SK-N-SH treated with all-trans-retinoic acid at 6 μM for 48 hours (cell line): ENCODE measurements at regions not wholly inside any gene's neighbourhood (a gene's known extent, or its start where the extent isn't known, plus 50 kb on each side); places are given as distances from the start of the nearest gene placed in this dataset.

Experiments used
- ATAC-seq: fragments of 200-7000 bp; cut with Tn5 transposase; 3 replicates; pipeline ENCODE4 v1.9.1; 2020; ENCODE audit warnings: mild to moderate bottlenecking, moderate library complexity
- ARNTL ChIP-seq: fragments of 450-650 bp; formaldehyde crosslinking; IDR thresholded peaks from 2 replicates; pipeline ENCODE4 v1.5.0; 2020; ENCODE audit warnings: low read depth, mild to moderate bottlenecking, moderate library complexity, borderline replicate concordance
- BACH2 ChIP-seq: fragments of 250-450 bp; sonication (Bioruptor Pico); IDR thresholded peaks from 2 replicates; pipeline ENCODE4 v1.9.0; 2021; ENCODE audit warnings: mild to moderate bottlenecking, borderline replicate concordance
- CREB5 ChIP-seq: fragments of 250-450 bp; sonication (Bioruptor Pico); IDR thresholded peaks from 2 replicates; pipeline ENCODE4 v1.5.1; 2020; ENCODE audit warnings: low read depth, mild to moderate bottlenecking, moderate library complexity
- CSDC2 ChIP-seq: fragments of 250-450 bp; sonication (Bioruptor Pico); IDR thresholded peaks from 2 replicates; pipeline ENCODE4 v1.5.0; 2020; ENCODE audit warnings: mild to moderate bottlenecking, moderate library complexity
- CSRNP3 ChIP-seq: fragments of 250-450 bp; sonication (Bioruptor Pico); IDR thresholded peaks from 2 replicates; pipeline ENCODE4 v1.5.1; 2021; ENCODE audit warnings: mild to moderate bottlenecking, moderate library complexity
- ESRRG ChIP-seq: fragments of 250-450 bp; sonication (Bioruptor Pico); IDR thresholded peaks from 2 replicates; pipeline ENCODE4 v1.6.1; 2021; ENCODE audit warnings: mild to moderate bottlenecking
- GLIS3 ChIP-seq: fragments of 250-450 bp; sonication (Bioruptor Pico); IDR thresholded peaks from 2 replicates; pipeline ENCODE4 v1.5.0; 2020; ENCODE audit warnings: mild to moderate bottlenecking, moderate library complexity
- ISL1 ChIP-seq: fragments of 250-450 bp; sonication (Bioruptor Pico); IDR thresholded peaks from 2 replicates; pipeline ENCODE4 v2.1.2; 2022; ENCODE audit warnings: mild to moderate bottlenecking, moderate library complexity
- OSR1 ChIP-seq: fragments of 250-450 bp; sonication (Bioruptor Pico); IDR thresholded peaks from 2 replicates; pipeline ENCODE4 v1.8.0; 2022; ENCODE audit warnings: moderate library complexity, mild to moderate bottlenecking, inconsistent platforms
- PATZ1 ChIP-seq: fragments of 250-450 bp; sonication (Bioruptor Pico); IDR thresholded peaks from 2 replicates; pipeline ENCODE4 v1.8.0; 2020; ENCODE audit warnings: mild to moderate bottlenecking, moderate library complexity, borderline replicate concordance
- POU6F1 ChIP-seq: fragments of 250-450 bp; sonication (Bioruptor Pico); IDR thresholded peaks from 2 replicates; pipeline ENCODE4 v1.8.0; 2021; ENCODE audit warnings: low read depth, mild to moderate bottlenecking, moderate library complexity, borderline replicate concordance
- PPARA ChIP-seq: fragments of 250-450 bp; sonication (Bioruptor Pico); IDR thresholded peaks from 2 replicates; pipeline ENCODE4 v1.5.0; 2020; ENCODE audit warnings: mild to moderate bottlenecking, borderline replicate concordance
- RARB ChIP-seq: fragments of 250-450 bp; sonication (Bioruptor Pico); IDR thresholded peaks from 2 replicates; pipeline ENCODE4 v1.8.0; 2021; ENCODE audit warnings: mild to moderate bottlenecking, moderate library complexity
- TCF4 ChIP-seq: fragments of 250-450 bp; sonication (Bioruptor Pico); IDR thresholded peaks from 2 replicates; pipeline ENCODE4 v1.8.0; 2021; ENCODE audit warnings: mild to moderate bottlenecking, moderate library complexity, borderline replicate concordance
- TOX ChIP-seq: fragments of 250-450 bp; sonication (Bioruptor Pico); IDR thresholded peaks from 2 replicates; pipeline ENCODE4 v1.8.0; 2021; ENCODE audit warnings: mild to moderate bottlenecking, moderate library complexity, borderline replicate concordance
- ZC3H10 ChIP-seq: fragments of 250-450 bp; sonication (Bioruptor Pico); IDR thresholded peaks from 2 replicates; pipeline ENCODE4 v1.5.1; 2021; ENCODE audit warnings: mild to moderate bottlenecking, moderate library complexity
- ZFP3 ChIP-seq: fragments of 250-450 bp; sonication (Bioruptor Pico); IDR thresholded peaks from 2 replicates; pipeline ENCODE4 v1.5.0; 2020; ENCODE audit warnings: mild to moderate bottlenecking, moderate library complexity
- ZFP30 ChIP-seq: fragments of 450-650 bp; formaldehyde crosslinking; IDR thresholded peaks from 2 replicates; pipeline ENCODE4 v1.5.0; 2022; ENCODE audit warnings: mild to moderate bottlenecking, moderate library complexity
- ZNF565 ChIP-seq: fragments of 450-650 bp; formaldehyde crosslinking; conservative IDR thresholded peaks from 2 replicates; pipeline ENCODE4 v1.5.0; 2020; ENCODE audit warnings: low read depth, mild to moderate bottlenecking, moderate library complexity
- ZNF70 ChIP-seq: fragments of 450-650 bp; formaldehyde crosslinking; IDR thresholded peaks from 2 replicates; pipeline ENCODE4 v1.5.0; 2020; ENCODE audit warnings: mild to moderate bottlenecking, moderate library complexity

GRCh38 chr21:16633831-16634459, 878.9 kb upstream of the CXADR start:
- ATAC-seq: no peak
- TF ChIP-seq TOX (CRISPR knock-in tag) (no peak), ISL1 (CRISPR knock-in tag) (no peak), GLIS3 (no peak), OSR1 (CRISPR knock-in tag) (no peak), ZNF565 (CRISPR knock-in tag) (no peak), CSDC2 (CRISPR knock-in tag) (no peak), ZFP30 (CRISPR knock-in tag) (no peak), TCF4 (no peak), CSRNP3 (no peak), PATZ1 (CRISPR knock-in tag) (no peak), ZC3H10 (CRISPR knock-in tag) (no peak), ZNF70 (no peak), ARNTL (CRISPR knock-in tag) (no peak)

GRCh38 chr21:16634515-16634914, 878.3 kb upstream of the CXADR start:
- TF ChIP-seq TCF4 (no peak), POU6F1 (CRISPR knock-in tag) (no peak), CSDC2 (CRISPR knock-in tag) (no peak), RARB (no peak), ZNF565 (CRISPR knock-in tag) (no peak), ZFP3 (no peak), ISL1 (CRISPR knock-in tag) (no peak), OSR1 (CRISPR knock-in tag) (no peak), ZFP30 (CRISPR knock-in tag) (no peak), CREB5 (CRISPR knock-in tag) (no peak)
- no peak for ATAC-seq

- no peak for ATAC-seq
- TF ChIP-seq PPARA (CRISPR knock-in tag) (no peak), ZNF565 (CRISPR knock-in tag) (no peak), ZNF70 (no peak), ESRRG (CRISPR knock-in tag) (no peak), OSR1 (CRISPR knock-in tag) (no peak), CREB5 (CRISPR knock-in tag) (no peak), PATZ1 (CRISPR knock-in tag) (no peak), ZFP30 (CRISPR knock-in tag) (no peak), RARB (no peak), ZFP3 (no peak), TOX (CRISPR knock-in tag) (no peak), BACH2 (CRISPR knock-in tag) (no peak), GLIS3 (no peak)
- TF ChIP-seq, all 23 proteins: peak for 0
Measured at GRCh38 chr21:16640297-16641027, 872.4 kb upstream of the CXADR start.
